GM23338 (cell line): ENCODE measurements at regions not wholly inside any gene's neighbourhood (a gene's known extent, or its start where the extent isn't known, plus 50 kb on each side); places are given as distances from the start of the nearest gene placed in this dataset.

ENCODE experiments used
- CREB1 ChIP-seq: fragments of 250-450 bp; sonication (Bioruptor Pico); IDR thresholded peaks from 2 replicates; pipeline ENCODE4 v1.5.0; 2020; ENCODE audit warnings: low read depth, mild to moderate bottlenecking, moderate library complexity
- EZH2 ChIP-seq: fragments of 200-600 bp; sonication (generic); IDR thresholded peaks from one replicate; pipeline ENCODE4 v1.8.0; 2017; ENCODE audit warnings: antibody characterized with exemption, mild to moderate bottlenecking, low read depth; ENCODE audit not compliant: unreplicated experiment
- EZH2phosphoT487 ChIP-seq: fragments of 200-600 bp; sonication (generic); IDR thresholded peaks from one replicate; pipeline ENCODE4 v1.8.1; 2018; ENCODE audit warnings: antibody characterized with exemption; ENCODE audit not compliant: unreplicated experiment
- JUNB ChIP-seq: IDR thresholded peaks from one replicate; pipeline ENCODE4 v1.6.1; 2016; ENCODE audit warnings: antibody characterized with exemption; ENCODE audit not compliant: unreplicated experiment
- NANOG ChIP-seq: IDR thresholded peaks from 2 replicates; pipeline ENCODE4 v1.6.1; 2016; ENCODE audit warnings: antibody characterized with exemption, borderline replicate concordance
- POLR2AphosphoS5 ChIP-seq: IDR thresholded peaks from 2 replicates; pipeline ENCODE4 v1.6.1; 2016; ENCODE audit warnings: antibody characterized with exemption, low read depth
- STAT1 ChIP-seq: IDR thresholded peaks from one replicate; pipeline ENCODE4 v1.6.1; 2016; ENCODE audit warnings: antibody characterized with exemption; ENCODE audit not compliant: unreplicated experiment
- ZNF114 ChIP-seq: fragments of 250-450 bp; sonication (Bioruptor Pico); IDR thresholded peaks from 2 replicates; pipeline ENCODE4 v1.5.0; 2020; ENCODE audit warnings: mild to moderate bottlenecking, moderate library complexity
- ZNF331 ChIP-seq: fragments of 250-450 bp; sonication (Bioruptor Pico); IDR thresholded peaks from 2 replicates; pipeline ENCODE4 v1.5.0; 2020; ENCODE audit warnings: low read depth, mild to moderate bottlenecking, moderate library complexity
- TF ChIP-seq, protein P1 (sequence below), 2 experiments: fragments of 200-600 bp in 1 of 2; sonication (generic) in 1 of 2; conservative IDR thresholded peaks; 2 replicates each; pipeline versions ENCODE4 v1.5.1 to v1.6.1; 2016 to 2017; ENCODE audit warnings: antibody characterized with exemption in 2 of 2, low read depth in 2 of 2, mild to moderate bottlenecking in 2 of 2, moderate library complexity in 1 of 2
- TF ChIP-seq, protein P2 (sequence below): IDR thresholded peaks from one replicate; pipeline ENCODE4 v1.6.1; 2018; ENCODE audit warnings: antibody characterized with exemption; ENCODE audit not compliant: unreplicated experiment
- TF ChIP-seq, protein P3 (sequence below): IDR thresholded peaks from 2 replicates; pipeline ENCODE4 v1.6.1; 2016; ENCODE audit warnings: antibody characterized with exemption

DNA sequence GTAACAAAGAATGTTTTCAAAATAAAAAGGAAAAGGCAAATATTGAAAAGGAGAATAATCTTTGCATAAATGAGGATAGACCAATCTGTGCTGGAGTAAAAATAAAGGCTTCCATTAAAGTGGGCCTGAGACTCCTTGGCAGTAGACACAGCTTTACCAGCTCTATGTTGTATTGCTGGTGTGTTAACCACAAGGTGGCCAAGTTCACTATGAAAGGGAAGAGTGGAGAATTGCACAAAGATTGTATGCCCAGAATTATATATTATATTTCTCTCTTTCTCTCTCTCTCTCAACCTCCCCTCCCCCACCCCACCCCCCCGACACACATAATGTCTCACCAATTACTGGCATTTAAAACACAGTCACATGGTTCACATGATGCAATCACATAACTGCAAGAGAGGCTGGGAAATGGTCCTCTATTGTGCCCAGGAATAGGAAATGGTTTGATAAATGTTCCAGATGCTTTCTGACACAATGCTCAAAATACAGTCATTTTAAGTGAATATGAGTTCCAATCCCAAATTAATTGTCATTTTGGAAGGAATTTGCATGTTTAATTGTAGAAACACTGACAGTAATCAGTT lies 222.6 kb upstream of the SYT1 start:
- TF ChIP-seq, protein P1, sequence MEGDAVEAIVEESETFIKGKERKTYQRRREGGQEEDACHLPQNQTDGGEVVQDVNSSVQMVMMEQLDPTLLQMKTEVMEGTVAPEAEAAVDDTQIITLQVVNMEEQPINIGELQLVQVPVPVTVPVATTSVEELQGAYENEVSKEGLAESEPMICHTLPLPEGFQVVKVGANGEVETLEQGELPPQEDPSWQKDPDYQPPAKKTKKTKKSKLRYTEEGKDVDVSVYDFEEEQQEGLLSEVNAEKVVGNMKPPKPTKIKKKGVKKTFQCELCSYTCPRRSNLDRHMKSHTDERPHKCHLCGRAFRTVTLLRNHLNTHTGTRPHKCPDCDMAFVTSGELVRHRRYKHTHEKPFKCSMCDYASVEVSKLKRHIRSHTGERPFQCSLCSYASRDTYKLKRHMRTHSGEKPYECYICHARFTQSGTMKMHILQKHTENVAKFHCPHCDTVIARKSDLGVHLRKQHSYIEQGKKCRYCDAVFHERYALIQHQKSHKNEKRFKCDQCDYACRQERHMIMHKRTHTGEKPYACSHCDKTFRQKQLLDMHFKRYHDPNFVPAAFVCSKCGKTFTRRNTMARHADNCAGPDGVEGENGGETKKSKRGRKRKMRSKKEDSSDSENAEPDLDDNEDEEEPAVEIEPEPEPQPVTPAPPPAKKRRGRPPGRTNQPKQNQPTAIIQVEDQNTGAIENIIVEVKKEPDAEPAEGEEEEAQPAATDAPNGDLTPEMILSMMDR (conservative IDR thresholded peaks at IDR 0.05; ENCODE audit: low read depth in 2 of 2), result peak; percentile 33 to 49
- no peak for TF ChIP-seq POLR2AphosphoS5
- TF ChIP-seq, protein P2, sequence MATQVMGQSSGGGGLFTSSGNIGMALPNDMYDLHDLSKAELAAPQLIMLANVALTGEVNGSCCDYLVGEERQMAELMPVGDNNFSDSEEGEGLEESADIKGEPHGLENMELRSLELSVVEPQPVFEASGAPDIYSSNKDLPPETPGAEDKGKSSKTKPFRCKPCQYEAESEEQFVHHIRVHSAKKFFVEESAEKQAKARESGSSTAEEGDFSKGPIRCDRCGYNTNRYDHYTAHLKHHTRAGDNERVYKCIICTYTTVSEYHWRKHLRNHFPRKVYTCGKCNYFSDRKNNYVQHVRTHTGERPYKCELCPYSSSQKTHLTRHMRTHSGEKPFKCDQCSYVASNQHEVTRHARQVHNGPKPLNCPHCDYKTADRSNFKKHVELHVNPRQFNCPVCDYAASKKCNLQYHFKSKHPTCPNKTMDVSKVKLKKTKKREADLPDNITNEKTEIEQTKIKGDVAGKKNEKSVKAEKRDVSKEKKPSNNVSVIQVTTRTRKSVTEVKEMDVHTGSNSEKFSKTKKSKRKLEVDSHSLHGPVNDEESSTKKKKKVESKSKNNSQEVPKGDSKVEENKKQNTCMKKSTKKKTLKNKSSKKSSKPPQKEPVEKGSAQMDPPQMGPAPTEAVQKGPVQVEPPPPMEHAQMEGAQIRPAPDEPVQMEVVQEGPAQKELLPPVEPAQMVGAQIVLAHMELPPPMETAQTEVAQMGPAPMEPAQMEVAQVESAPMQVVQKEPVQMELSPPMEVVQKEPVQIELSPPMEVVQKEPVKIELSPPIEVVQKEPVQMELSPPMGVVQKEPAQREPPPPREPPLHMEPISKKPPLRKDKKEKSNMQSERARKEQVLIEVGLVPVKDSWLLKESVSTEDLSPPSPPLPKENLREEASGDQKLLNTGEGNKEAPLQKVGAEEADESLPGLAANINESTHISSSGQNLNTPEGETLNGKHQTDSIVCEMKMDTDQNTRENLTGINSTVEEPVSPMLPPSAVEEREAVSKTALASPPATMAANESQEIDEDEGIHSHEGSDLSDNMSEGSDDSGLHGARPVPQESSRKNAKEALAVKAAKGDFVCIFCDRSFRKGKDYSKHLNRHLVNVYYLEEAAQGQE, result no peak
- no peak for TF ChIP-seq EZH2phosphoT487
- no peak for TF ChIP-seq EZH2
- TF ChIP-seq CREB1 (CRISPR knock-in tag), result no peak
- TF ChIP-seq JUNB, result no peak
- TF ChIP-seq, protein P3, sequence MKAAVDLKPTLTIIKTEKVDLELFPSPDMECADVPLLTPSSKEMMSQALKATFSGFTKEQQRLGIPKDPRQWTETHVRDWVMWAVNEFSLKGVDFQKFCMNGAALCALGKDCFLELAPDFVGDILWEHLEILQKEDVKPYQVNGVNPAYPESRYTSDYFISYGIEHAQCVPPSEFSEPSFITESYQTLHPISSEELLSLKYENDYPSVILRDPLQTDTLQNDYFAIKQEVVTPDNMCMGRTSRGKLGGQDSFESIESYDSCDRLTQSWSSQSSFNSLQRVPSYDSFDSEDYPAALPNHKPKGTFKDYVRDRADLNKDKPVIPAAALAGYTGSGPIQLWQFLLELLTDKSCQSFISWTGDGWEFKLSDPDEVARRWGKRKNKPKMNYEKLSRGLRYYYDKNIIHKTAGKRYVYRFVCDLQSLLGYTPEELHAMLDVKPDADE, result no peak
- no peak for TF ChIP-seq ZNF114 (CRISPR knock-in tag)
- TF ChIP-seq STAT1, result no peak
- no peak for TF ChIP-seq NANOG
- no peak for TF ChIP-seq ZNF331 (CRISPR knock-in tag)
